GM23338 (cell line): ENCODE measurements at regions not wholly inside any gene's neighbourhood (a gene's known extent, or its start where the extent isn't known, plus 50 kb on each side); places are given as distances from the start of the nearest gene placed in this dataset.

ENCODE experiments used
- EZH2phosphoT487 ChIP-seq: fragments of 200-600 bp; sonication (generic); IDR thresholded peaks from one replicate; pipeline ENCODE4 v1.8.1; 2018; ENCODE audit warnings: antibody characterized with exemption; ENCODE audit not compliant: unreplicated experiment
- TF ChIP-seq, protein P1 (sequence below), 2 experiments: fragments of 200-600 bp in 1 of 2; sonication (generic) in 1 of 2; conservative IDR thresholded peaks; 2 replicates each; pipeline versions ENCODE4 v1.5.1 to v1.6.1; 2016 to 2017; ENCODE audit warnings: antibody characterized with exemption in 2 of 2, low read depth in 2 of 2, mild to moderate bottlenecking in 2 of 2, moderate library complexity in 1 of 2
- TF ChIP-seq, protein P2 (sequence below): IDR thresholded peaks from one replicate; pipeline ENCODE4 v1.6.1; 2018; ENCODE audit warnings: antibody characterized with exemption; ENCODE audit not compliant: unreplicated experiment

DNA sequence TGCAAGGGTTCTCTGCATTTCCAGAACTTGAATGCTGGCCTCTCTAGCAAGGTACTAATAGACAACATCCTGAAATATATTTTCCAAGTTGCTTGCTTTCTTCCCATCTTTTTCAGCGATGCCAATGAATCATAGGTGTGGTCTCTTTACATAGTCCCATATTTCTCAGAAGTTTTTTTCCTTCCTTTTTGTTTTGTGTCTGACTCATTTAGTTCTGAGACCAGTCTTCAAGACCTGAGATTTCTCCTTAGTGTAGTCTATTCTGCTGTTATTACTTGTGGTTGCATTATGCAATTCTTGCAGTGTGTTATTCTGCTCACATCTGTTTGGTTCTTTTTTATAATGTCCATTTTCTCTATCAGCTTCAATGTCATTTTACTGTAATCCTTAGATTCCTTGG lies 1265.0 kb upstream of the ALCAM start:
- TF ChIP-seq EZH2phosphoT487, result no peak
- TF ChIP-seq, protein P1, sequence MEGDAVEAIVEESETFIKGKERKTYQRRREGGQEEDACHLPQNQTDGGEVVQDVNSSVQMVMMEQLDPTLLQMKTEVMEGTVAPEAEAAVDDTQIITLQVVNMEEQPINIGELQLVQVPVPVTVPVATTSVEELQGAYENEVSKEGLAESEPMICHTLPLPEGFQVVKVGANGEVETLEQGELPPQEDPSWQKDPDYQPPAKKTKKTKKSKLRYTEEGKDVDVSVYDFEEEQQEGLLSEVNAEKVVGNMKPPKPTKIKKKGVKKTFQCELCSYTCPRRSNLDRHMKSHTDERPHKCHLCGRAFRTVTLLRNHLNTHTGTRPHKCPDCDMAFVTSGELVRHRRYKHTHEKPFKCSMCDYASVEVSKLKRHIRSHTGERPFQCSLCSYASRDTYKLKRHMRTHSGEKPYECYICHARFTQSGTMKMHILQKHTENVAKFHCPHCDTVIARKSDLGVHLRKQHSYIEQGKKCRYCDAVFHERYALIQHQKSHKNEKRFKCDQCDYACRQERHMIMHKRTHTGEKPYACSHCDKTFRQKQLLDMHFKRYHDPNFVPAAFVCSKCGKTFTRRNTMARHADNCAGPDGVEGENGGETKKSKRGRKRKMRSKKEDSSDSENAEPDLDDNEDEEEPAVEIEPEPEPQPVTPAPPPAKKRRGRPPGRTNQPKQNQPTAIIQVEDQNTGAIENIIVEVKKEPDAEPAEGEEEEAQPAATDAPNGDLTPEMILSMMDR (conservative IDR thresholded peaks at IDR 0.05; ENCODE audit: low read depth in 2 of 2), result no peak
- TF ChIP-seq, protein P2, sequence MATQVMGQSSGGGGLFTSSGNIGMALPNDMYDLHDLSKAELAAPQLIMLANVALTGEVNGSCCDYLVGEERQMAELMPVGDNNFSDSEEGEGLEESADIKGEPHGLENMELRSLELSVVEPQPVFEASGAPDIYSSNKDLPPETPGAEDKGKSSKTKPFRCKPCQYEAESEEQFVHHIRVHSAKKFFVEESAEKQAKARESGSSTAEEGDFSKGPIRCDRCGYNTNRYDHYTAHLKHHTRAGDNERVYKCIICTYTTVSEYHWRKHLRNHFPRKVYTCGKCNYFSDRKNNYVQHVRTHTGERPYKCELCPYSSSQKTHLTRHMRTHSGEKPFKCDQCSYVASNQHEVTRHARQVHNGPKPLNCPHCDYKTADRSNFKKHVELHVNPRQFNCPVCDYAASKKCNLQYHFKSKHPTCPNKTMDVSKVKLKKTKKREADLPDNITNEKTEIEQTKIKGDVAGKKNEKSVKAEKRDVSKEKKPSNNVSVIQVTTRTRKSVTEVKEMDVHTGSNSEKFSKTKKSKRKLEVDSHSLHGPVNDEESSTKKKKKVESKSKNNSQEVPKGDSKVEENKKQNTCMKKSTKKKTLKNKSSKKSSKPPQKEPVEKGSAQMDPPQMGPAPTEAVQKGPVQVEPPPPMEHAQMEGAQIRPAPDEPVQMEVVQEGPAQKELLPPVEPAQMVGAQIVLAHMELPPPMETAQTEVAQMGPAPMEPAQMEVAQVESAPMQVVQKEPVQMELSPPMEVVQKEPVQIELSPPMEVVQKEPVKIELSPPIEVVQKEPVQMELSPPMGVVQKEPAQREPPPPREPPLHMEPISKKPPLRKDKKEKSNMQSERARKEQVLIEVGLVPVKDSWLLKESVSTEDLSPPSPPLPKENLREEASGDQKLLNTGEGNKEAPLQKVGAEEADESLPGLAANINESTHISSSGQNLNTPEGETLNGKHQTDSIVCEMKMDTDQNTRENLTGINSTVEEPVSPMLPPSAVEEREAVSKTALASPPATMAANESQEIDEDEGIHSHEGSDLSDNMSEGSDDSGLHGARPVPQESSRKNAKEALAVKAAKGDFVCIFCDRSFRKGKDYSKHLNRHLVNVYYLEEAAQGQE, result no peak
